ENCODE measurements at regions not wholly inside any gene's neighbourhood (a gene's known extent, or its start where the extent isn't known, plus 50 kb on each side); places are given as distances from the start of the nearest gene placed in this dataset.
"Not testable (repeated sequence)": the region's sequence is repeated elsewhere in the genome, so short reads cannot be mapped to it uniquely, and the experiment has no call there.

GRCh38 chrX:150217609-150218008, 145.5 kb upstream of the MAMLD1 start:
- DNase-seq = no peak

- DNase-seq = no peak
Observed at GRCh38 chrX:150219374-150220185, 143.5 kb upstream of the MAMLD1 start.

GRCh38 chrX:150223176-150224015, 139.7 kb upstream of the MAMLD1 start:
- DNase-seq = no peak

- DNase-seq = no peak
Observed at GRCh38 chrX:150224676-150225075, 138.4 kb upstream of the MAMLD1 start.

GRCh38 chrX:150225266-150225665, 137.9 kb upstream of the MAMLD1 start:
- no peak for DNase-seq

- DNase-seq = no peak
Observed at GRCh38 chrX:150225756-150226155, 137.4 kb upstream of the MAMLD1 start.

GRCh38 chrX:150226223-150226965, 136.7 kb upstream of the MAMLD1 start:
- DNase-seq = no peak

GRCh38 chrX:150227321-150227860, 135.7 kb upstream of the MAMLD1 start:
- no peak for DNase-seq

- DNase-seq = peak; percentile 22
Observed at GRCh38 chrX:150227873-150228410, 135.2 kb upstream of the MAMLD1 start.

GRCh38 chrX:150228431-150228830, 134.7 kb upstream of the MAMLD1 start:
- no peak for DNase-seq

GRCh38 chrX:150229030-150229429, 134.1 kb upstream of the MAMLD1 start:
- no peak for DNase-seq

GRCh38 chrX:150229481-150229880, 133.6 kb upstream of the MAMLD1 start:
- DNase-seq = no peak

GRCh38 chrX:150230952-150231351, 132.2 kb upstream of the MAMLD1 start:
- not testable (repeated sequence) for DNase-seq

GRCh38 chrX:150231368-150231767, 131.7 kb upstream of the MAMLD1 start:
- not testable (repeated sequence) for DNase-seq

- DNase-seq = not testable (repeated sequence)
Observed at GRCh38 chrX:150232222-150232621, 130.9 kb upstream of the MAMLD1 start.

- no peak for DNase-seq
Observed at GRCh38 chrX:150234126-150234525, 129.0 kb upstream of the MAMLD1 start.

- no peak for DNase-seq
Observed at GRCh38 chrX:150236327-150236726, 126.8 kb upstream of the MAMLD1 start.

GRCh38 chrX:150238632-150239382, 124.3 kb upstream of the MAMLD1 start:
- no peak for DNase-seq

- no peak for DNase-seq
Observed at GRCh38 chrX:150239946-150240642, 123.0 kb upstream of the MAMLD1 start.

GRCh38 chrX:150240643-150240970, 122.5 kb upstream of the MAMLD1 start:
- no peak for DNase-seq

- DNase-seq = no peak
Observed at GRCh38 chrX:150253959-150254620, 109.0 kb upstream of the MAMLD1 start.

Data from NCI-H1694 (cell line).